Vagina (tissue), 2 donors: ENCODE measurements at regions not wholly inside any gene's neighbourhood (a gene's known extent, or its start where the extent isn't known, plus 50 kb on each side); places are given as distances from the start of the nearest gene placed in this dataset.

Experiments
- CTCF ChIP-seq, 3 experiments: fragments of 450-650 bp in 2 of 3; fragments of 200-600 bp in 1 of 3; sonication (generic) in 1 of 3; IDR thresholded peaks; one replicate each; pipeline ENCODE4 v1.5.1; 2017 to 2019; ENCODE audit warnings: antibody characterized with exemption in 3 of 3, mild to moderate bottlenecking in 2 of 3, moderate library complexity in 2 of 3
- POLR2A ChIP-seq, 2 donors: fragments of 450-650 bp; IDR thresholded peaks; one replicate each; pipeline ENCODE4 v1.6.1; 2017; ENCODE audit warnings: antibody characterized with exemption in 2 of 2, mild to moderate bottlenecking in 2 of 2, moderate library complexity in 2 of 2

- no peak for TF ChIP-seq CTCF (IDR thresholded peaks at IDR 0.05)
- no peak for TF ChIP-seq POLR2A (IDR thresholded peaks at IDR 0.05)
Measured at GRCh38 chr15:31523655-31524049, 197.0 kb downstream of the KLF13 start.
